IMR-90 (cell line): ENCODE measurements at regions not wholly inside any gene's neighbourhood (a gene's known extent, or its start where the extent isn't known, plus 50 kb on each side); places are given as distances from the start of the nearest gene placed in this dataset.

ENCODE experiments used
- ATAC-seq: fragments of 200-7000 bp; cut with Tn5 transposase; 2 replicates; pipeline ENCODE4 v1.9.1; 2020; ENCODE audit warnings: low read depth, mild to moderate bottlenecking, moderate library complexity
- BruUV-seq: library from RNA; stranded (reverse); fragments of 400-500 nt; replicated peaks from 2 replicates; lab custom pipeline; 2021; lab: Mats Ljungman, UMichigan
- CTCF ChIA-PET: fragments of 300-600 bp; formaldehyde crosslinking; extraction: SDS; loops from one replicate; lab custom pipeline; 2021; ENCODE audit warnings: antibody characterized with exemption; lab: Yijun Ruan, JAX
- POLR2A ChIA-PET: fragments of 300-600 bp; sonication (Branson Sonifier 250); formaldehyde crosslinking; loops from one replicate; lab custom pipeline; 2022; ENCODE audit warnings: antibody characterized with exemption; ENCODE audit not compliant: unreplicated experiment; lab: Charles Lee
- DNase-seq: peaks from one replicate; pipeline ENCODE4 v3.0.0; 2013
- H2AFZ ChIP-seq: replicated peaks from 2 replicates; pipeline ENCODE3; 2013; ENCODE audit warnings: low read length, mild to moderate bottlenecking; ENCODE audit not compliant: poor library complexity
- H2AK5ac ChIP-seq: 2 replicates; pipeline ENCODE4 v1.6.1; 2013; ENCODE audit warnings: low read depth, low read length, inconsistent platforms
- H2AK9ac ChIP-seq: replicated peaks from 2 replicates; pipeline ENCODE3; 2013; ENCODE audit warnings: mild to moderate bottlenecking, low read depth, low read length, moderate library complexity; ENCODE audit not compliant: poor library complexity
- H2BK120ac ChIP-seq: 2 replicates; pipeline ENCODE4 v1.6.1; 2013; ENCODE audit warnings: low read depth, low read length, inconsistent platforms
- H2BK15ac ChIP-seq: 3 replicates; pipeline ENCODE4 v1.6.1; 2013; ENCODE audit warnings: low read depth, low read length, inconsistent platforms
- H2BK20ac ChIP-seq: 2 replicates; pipeline ENCODE4 v1.6.1; 2013; ENCODE audit warnings: low read depth, mild to moderate bottlenecking, inconsistent platforms, low read length, moderate library complexity
- H2BK5ac ChIP-seq: 2 replicates; pipeline ENCODE4 v1.6.1; 2013; ENCODE audit warnings: mild to moderate bottlenecking, low read depth, low read length, inconsistent platforms; ENCODE audit not compliant: poor library complexity, severe bottlenecking
- H3K14ac ChIP-seq: replicated peaks from 2 replicates; pipeline ENCODE4 v1.6.1; 2013; ENCODE audit warnings: low read depth, low read length, inconsistent platforms
- H3K18ac ChIP-seq: 2 replicates; pipeline ENCODE4 v1.6.1; 2013; ENCODE audit warnings: low read depth, low read length, control low read depth
- H3K23ac ChIP-seq: 2 replicates; pipeline ENCODE4 v1.6.1; 2013; ENCODE audit warnings: low read depth, low read length, inconsistent platforms
- H3K27ac ChIP-seq: 2 replicates; pipeline ENCODE4 v1.5.1; 2013; ENCODE audit warnings: mild to moderate bottlenecking, control low read depth, low read length; ENCODE audit not compliant: insufficient read depth
- H3K27me3 ChIP-seq: 2 replicates; pipeline ENCODE4 v1.6.1; 2013; ENCODE audit warnings: low read length; ENCODE audit not compliant: control insufficient read depth, insufficient read depth
- H3K36me3 ChIP-seq: 2 replicates; pipeline ENCODE4 v1.6.1; 2013; ENCODE audit warnings: low read length, mixed read lengths; ENCODE audit not compliant: control insufficient read depth, insufficient read depth
- H3K4ac ChIP-seq: 2 replicates; pipeline ENCODE4 v1.6.1; 2013; ENCODE audit warnings: low read depth, low read length, inconsistent platforms
- H3K4me1 ChIP-seq: 2 replicates; pipeline ENCODE4 v1.6.1; 2013; ENCODE audit warnings: low read length, mixed read lengths; ENCODE audit not compliant: control insufficient read depth, insufficient read depth
- H3K4me2 ChIP-seq: 2 replicates; pipeline ENCODE4 v1.6.1; 2013; ENCODE audit warnings: low read depth, mild to moderate bottlenecking, control low read depth, low read length, moderate library complexity
- H3K4me3 ChIP-seq: 2 replicates; pipeline ENCODE4 v1.5.1; 2013; ENCODE audit warnings: low read depth, mild to moderate bottlenecking, control low read depth, low read length, moderate library complexity; ENCODE audit not compliant: insufficient read depth
- H3K56ac ChIP-seq: 2 replicates; pipeline ENCODE4 v1.6.1; 2013; ENCODE audit warnings: low read length, inconsistent platforms; ENCODE audit not compliant: insufficient read depth; ENCODE audit errors: extremely low read depth
- H3K79me1 ChIP-seq, 2 experiments: 2 replicates each; pipeline ENCODE4 v1.6.1; 2013; ENCODE audit warnings: low read length in 2 of 2, inconsistent platforms in 1 of 2, low read depth in 1 of 2
- H3K9ac ChIP-seq: 2 replicates; pipeline ENCODE4 v1.6.1; 2013; ENCODE audit warnings: low read depth, low read length, control low read depth
- H3K9me1 ChIP-seq: 2 replicates; pipeline ENCODE4 v1.6.1; 2013; ENCODE audit warnings: low read length, inconsistent platforms; ENCODE audit not compliant: insufficient read depth
- H3K9me3 ChIP-seq: 2 replicates; pipeline ENCODE4 v1.6.1; 2013; ENCODE audit warnings: low read length; ENCODE audit not compliant: control insufficient read depth, insufficient read depth
- H4K20me1 ChIP-seq: 2 replicates; pipeline ENCODE4 v1.6.1; 2013; ENCODE audit warnings: low read length, inconsistent platforms; ENCODE audit not compliant: insufficient read depth
- H4K5ac ChIP-seq: 2 replicates; pipeline ENCODE4 v1.6.1; 2013; ENCODE audit warnings: mild to moderate bottlenecking, low read depth, low read length, control low read depth
- H4K8ac ChIP-seq, 2 experiments: 2 replicates each; pipeline ENCODE4 v1.6.1; 2013; ENCODE audit warnings: low read depth in 2 of 2, low read length in 2 of 2, control low read depth in 1 of 2, inconsistent platforms in 1 of 2
- H4K91ac ChIP-seq: 2 replicates; pipeline ENCODE4 v1.6.1; 2013; ENCODE audit warnings: low read depth, low read length, inconsistent platforms; ENCODE audit not compliant: insufficient read depth
- BHLHE40 ChIP-seq: fragments of 150-350 bp; IDR thresholded peaks from 2 replicates; pipeline ENCODE4 v1.6.1; 2016; ENCODE audit warnings: mild to moderate bottlenecking, low read depth, low read length
- CHD1 ChIP-seq: IDR thresholded peaks from 2 replicates; pipeline ENCODE4 v1.6.1; 2012; ENCODE audit warnings: low read depth, low read length, improper control_type of control experiment
- MAZ ChIP-seq: IDR thresholded peaks from 2 replicates; pipeline ENCODE4 v1.6.1; 2012; ENCODE audit warnings: low read depth, mild to moderate bottlenecking, low read length, improper control_type of control experiment, moderate library complexity, borderline replicate concordance
- MXI1 ChIP-seq: IDR thresholded peaks from 2 replicates; pipeline ENCODE4 v1.6.1; 2012; ENCODE audit warnings: low read depth, mild to moderate bottlenecking, low read length, moderate library complexity, borderline replicate concordance
- POLR2A ChIP-seq: IDR thresholded peaks from 2 replicates; pipeline ENCODE4 v1.6.1; 2012; ENCODE audit warnings: mild to moderate bottlenecking, low read depth, low read length
- RFX5 ChIP-seq: IDR thresholded peaks from 2 replicates; pipeline ENCODE4 v1.8.0; 2012; ENCODE audit warnings: low read depth, mild to moderate bottlenecking, low read length, moderate library complexity
- USF2 ChIP-seq: fragments of 150-350 bp; IDR thresholded peaks from 2 replicates; pipeline ENCODE4 v1.6.1; 2017; ENCODE audit warnings: mild to moderate bottlenecking, antibody characterized with exemption, low read length, low read depth
- WGBS, 2 experiments: methylation state at CpG; one replicate each; pipeline versions ENCODE4 v1.1.5 to v1.1.7; 2013; ENCODE audit warnings: missing lambda C conversion rate in 2 of 2; ENCODE audit not compliant: insufficient read length in 1 of 2; ENCODE audit errors: extremely low coverage in 2 of 2; 5-methylcytosine and 5-hydroxymethylcytosine counted together
- dilution Hi-C: fragments of 300-500 bp; cut with HindIII; formaldehyde crosslinking; loops from one replicate; pipeline ENCODE4 v1.14.3; 2018; ENCODE audit warnings: low sequenced_read_pairs; ENCODE audit not compliant: unreplicated experiment
- in situ Hi-C: fragments of 300-500 bp; cut with MboI; formaldehyde crosslinking; loops from 3 replicates; pipeline ENCODE4 v1.14.3; 2019; ENCODE audit warnings: low sequenced_read_pairs, inconsistent platforms, mixed read lengths
- intact Hi-C: fragments of 100-400 bp; cut with micrococcal nuclease; formaldehyde crosslinking; loops from 2 replicates; pipeline ENCODE4 v1.10.0; 2022

DNA sequence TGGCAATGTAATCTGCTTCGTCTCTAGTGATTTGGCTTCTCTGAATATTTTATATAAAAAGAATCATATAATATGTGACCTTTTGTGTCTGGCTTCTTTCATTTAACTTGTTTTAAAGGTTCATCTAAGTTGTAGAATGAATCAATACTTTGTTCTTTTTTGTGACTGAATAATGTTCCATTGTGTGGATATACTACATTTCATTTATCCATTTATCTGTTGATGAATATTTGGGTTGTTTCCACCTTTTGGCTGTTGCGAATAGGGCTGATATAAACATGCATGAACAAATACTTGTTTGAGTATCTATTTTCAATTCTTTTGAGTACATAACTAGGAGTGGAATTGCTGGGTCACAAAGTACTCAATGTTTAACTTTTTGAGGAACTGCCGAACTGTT lies 63.8 kb upstream of the TNP1 start:
- Histone ChIP-seq H3K4me1 (no peaks in the 10 kb centered on the region; the same call in 1 of the 2 replicates), H4K5ac (no peak overlapping the region), H3K23ac (no peak overlapping the region), H3K4ac (no peak overlapping the region), H2AK5ac (no peak overlapping the region), H3K79me1 (no peaks in the 10 kb centered on the region), H4K91ac (no peak overlapping the region), H3K14ac (no peak overlapping the region), H3K27ac (no peak overlapping the region), H3K36me3 (no peaks in the 10 kb centered on the region), H3K9me3 (no peaks in the 10 kb centered on the region), H3K27me3 (peaks cover 5% of the 10 kb centered on the region; the same call in 1 of the 2 replicates), H2AFZ (no peak overlapping the region), H3K18ac (no peak overlapping the region), H3K9me1 (0 out of 2 replicates have a peak, but pooled peaks cover under 1% of the 10 kb centered on the region), H2BK5ac (no peak overlapping the region), H4K20me1 (no peaks in the 10 kb centered on the region), H4K8ac (no peak overlapping the region), H3K4me3 (no peak overlapping the region), H2BK15ac (no peak overlapping the region), H2BK120ac (no peak overlapping the region), H3K56ac (no peak overlapping the region), H3K4me2 (no peak overlapping the region), H3K9ac (no peak overlapping the region), H2AK9ac (no peak overlapping the region), H2BK20ac (no peak overlapping the region)
- no TSS peak for BruUV-seq
- TF ChIP-seq CHD1 (no peak), RFX5 (no peak), POLR2A (no peak), MXI1 (no peak), USF2 (no peak), BHLHE40 (no peak), MAZ (no peak)
- intact Hi-C loops = no loop called here
- DNase-seq = no peak
- ChIA-PET CTCF (no interaction called here), POLR2A (no interaction called here)
- no peak for ATAC-seq
- no CpG with 5 or more reads among the region's 3 CpGs for WGBS, 2 experiments
- dilution Hi-C loops = no loop called here
- in situ Hi-C loops = no loop called here
